ENCODE measurements at regions not wholly inside any gene's neighbourhood (a gene's known extent, or its start where the extent isn't known, plus 50 kb on each side); places are given as distances from the start of the nearest gene placed in this dataset.

GRCh38 chr2:147577323-147577997 is 267.4 kb upstream of the ACVR2A start (continued):
- TF ChIP-seq ZNF462 (CRISPR knock-in tag; IDR thresholded peaks at IDR 0.05) (no peak), EZH2 (IDR thresholded peaks at IDR 0.05; ENCODE audit: low read depth, unreplicated experiment) (no peak), ZNF114 (CRISPR knock-in tag; IDR thresholded peaks at IDR 0.05) (no peak), CREB1 (CRISPR knock-in tag; IDR thresholded peaks at IDR 0.05; ENCODE audit: low read depth) (no peak), POLR2AphosphoS5 (IDR thresholded peaks at IDR 0.05; ENCODE audit: low read depth) (no peak), REST (IDR thresholded peaks at IDR 0.05; ENCODE audit: unreplicated experiment) (no peak)

Measured in GM23338 (cell line).